B cell (primary cell): ENCODE measurements at regions not wholly inside any gene's neighbourhood (a gene's known extent, or its start where the extent isn't known, plus 50 kb on each side); places are given as distances from the start of the nearest gene placed in this dataset.

Experiments used
- ATAC-seq: fragments of 200-7000 bp; cut with Tn5 transposase; one replicate; pipeline ENCODE4 v1.10.0; 2021; ENCODE audit warnings: low read depth, mild to moderate bottlenecking, moderate number of reproducible peaks, moderate library complexity
- CTCF ChIA-PET: fragments of 350-600 bp; sonication (Branson Sonifier 250); formaldehyde crosslinking; loops from one replicate; lab custom pipeline; 2021; ENCODE audit warnings: antibody characterized with exemption, inconsistent platforms; lab: Charles Lee
- POLR2A ChIA-PET: fragments of 350-600 bp; sonication (Branson Sonifier 250); formaldehyde crosslinking; loops from one replicate; lab custom pipeline; 2021; ENCODE audit warnings: antibody characterized with exemption; lab: Charles Lee
- DNase-seq: peaks from one replicate; pipeline ENCODE4 v3.0.0; 2013
- H2AFZ ChIP-seq: 2 replicates; pipeline ENCODE4 v1.6.1; 2012; ENCODE audit warnings: mild to moderate bottlenecking, low read depth, low read length; ENCODE audit not compliant: insufficient read depth, poor library complexity, severe bottlenecking
- H3K27ac ChIP-seq, 2 donors: 1 replicate in 1 of 2; 2 replicates in 1 of 2; pipeline ENCODE4 v1.5.1; 2012 to 2013; ENCODE audit warnings: low read length in 2 of 2, mild to moderate bottlenecking in 2 of 2, moderate library complexity in 1 of 2
- H3K27me3 ChIP-seq, 4 experiments: fragments of 200-600 bp in 1 of 4; sonication (generic) in 1 of 4; replicated peaks in 1 of 4; 1 replicate in 2 of 4; 2 replicates in 2 of 4; pipeline versions ENCODE4 v1.6.1 to v1.7.0; 2013 to 2016; ENCODE audit warnings: low read length in 3 of 4, mild to moderate bottlenecking in 2 of 4, mixed read lengths in 1 of 4, moderate library complexity in 1 of 4; ENCODE audit not compliant: insufficient read depth in 4 of 4, control insufficient read depth in 3 of 4; ENCODE audit errors: control extremely low read depth in 1 of 4
- H3K36me3 ChIP-seq, 2 experiments: replicated peaks in 1 of 2; 1 replicate in 1 of 2; 2 replicates in 1 of 2; pipeline versions ENCODE4 v1.6.1 to v1.7.1; 2013; ENCODE audit warnings: low read length in 1 of 2; ENCODE audit not compliant: insufficient read depth in 2 of 2, control insufficient read depth in 1 of 2; ENCODE audit errors: control extremely low read depth in 1 of 2, extremely low read depth in 1 of 2
- H3K4me1 ChIP-seq, 2 donors: fragments of 200-600 bp in 1 of 2; sonication (generic) in 1 of 2; 1 replicate in 1 of 2; 2 replicates in 1 of 2; pipeline versions ENCODE4 v1.5.1 to v1.6.1; 2013 to 2017; ENCODE audit warnings: low read length in 2 of 2; ENCODE audit not compliant: control insufficient read depth in 2 of 2, insufficient read depth in 2 of 2
- H3K4me2 ChIP-seq: replicated peaks from 2 replicates; pipeline ENCODE3; 2012; ENCODE audit warnings: mild to moderate bottlenecking, low read depth, low read length; ENCODE audit not compliant: poor library complexity, severe bottlenecking
- H3K4me3 ChIP-seq, 5 experiments: fragments of 200-600 bp in 1 of 5; sonication (generic) in 1 of 5; 1 replicate in 3 of 5; 2 replicates in 2 of 5; pipeline versions ENCODE4 v1.5.1 to v1.7.0; 2011 to 2016; ENCODE audit warnings: low read length in 4 of 5, mild to moderate bottlenecking in 4 of 5, low read depth in 2 of 5, control low read depth in 1 of 5, moderate library complexity in 1 of 5; ENCODE audit not compliant: insufficient read depth in 1 of 5; ENCODE audit errors: control extremely low read depth in 1 of 5, extremely low read depth in 1 of 5
- H3K79me2 ChIP-seq: fragments of 200-600 bp; sonication (generic); one replicate; pipeline ENCODE4 v1.6.0; 2016; ENCODE audit warnings: low read length; ENCODE audit not compliant: control insufficient read depth, insufficient read depth
- H3K9ac ChIP-seq: fragments of 200-600 bp; sonication (generic); 2 replicates; pipeline ENCODE4 v1.6.1; 2017; ENCODE audit warnings: mild to moderate bottlenecking, low read length, moderate library complexity
- H3K9me3 ChIP-seq, 3 donors: one replicate each; pipeline versions ENCODE4 v1.6.1 to v1.7.1; 2013; ENCODE audit warnings: low read length in 2 of 3; ENCODE audit not compliant: control insufficient read depth in 2 of 3, insufficient read depth in 1 of 3; ENCODE audit errors: control extremely low read depth in 1 of 3
- H4K20me1 ChIP-seq: 2 replicates; pipeline ENCODE4 v1.6.0; 2012; ENCODE audit warnings: mild to moderate bottlenecking, low read length; ENCODE audit not compliant: insufficient read depth, control insufficient read depth, poor library complexity, severe bottlenecking
- H3K27ac Mint-ChIP-seq: one replicate; pipeline ENCODE4 v1.8.0; 2021; ENCODE audit warnings: mixed read lengths
- H3K27me3 Mint-ChIP-seq: one replicate; pipeline ENCODE4 v1.8.0; 2021; ENCODE audit warnings: mixed read lengths
- H3K4me1 Mint-ChIP-seq: one replicate; pipeline ENCODE4 v1.8.0; 2021; ENCODE audit warnings: mixed read lengths
- H3K4me3 Mint-ChIP-seq: one replicate; pipeline ENCODE4 v1.8.0; 2021; ENCODE audit warnings: mixed read lengths
- H3K9me3 Mint-ChIP-seq: one replicate; pipeline ENCODE4 v1.8.0; 2022; ENCODE audit warnings: mixed read lengths; ENCODE audit not compliant: insufficient read depth
- CTCF ChIP-seq: fragments of 200-600 bp; IDR thresholded peaks from one replicate; pipeline ENCODE4 v1.8.0; 2022; ENCODE audit warnings: antibody characterized with exemption, mild to moderate bottlenecking
- EZH2 ChIP-seq: IDR thresholded peaks from 2 replicates; pipeline ENCODE4 v1.6.1; 2012; ENCODE audit warnings: borderline replicate concordance, low read depth, mild to moderate bottlenecking, moderate library complexity, low read length; ENCODE audit not compliant: insufficient read depth, poor library complexity, severe bottlenecking
- WGBS: methylation state at CpG from one replicate; pipeline ENCODE4 v1.1.5; 2013; ENCODE audit warnings: missing lambda C conversion rate; ENCODE audit not compliant: insufficient coverage; 5-methylcytosine and 5-hydroxymethylcytosine counted together
- intact Hi-C: fragments of 100-400 bp; cut with micrococcal nuclease; formaldehyde crosslinking; loops from one replicate; pipeline ENCODE4 v1.10.0; 2022

GRCh38 chr16:85357323-85357722 lies 245.1 kb upstream of the CIBAR2 start:
- ChIA-PET POLR2A (no interaction called here), CTCF (no interaction called here)
- no peaks in the 10 kb centered on the region for H3K36me3 ChIP-seq
- H3K27me3 ChIP-seq, result peaks cover 0 to 8% (median 0%) of the 10 kb centered on the region in 4 experiments
- peaks cover 0 to 13% (median 4%) of the 10 kb centered on the region in 3 donors for H3K9me3 ChIP-seq
- Mint-ChIP-seq H3K4me1 (no peaks in the 10 kb centered on the region), H3K27me3 (peaks cover 8% of the 10 kb centered on the region), H3K9me3 (peaks cover 4% of the 10 kb centered on the region), H3K27ac (no peak overlapping the region), H3K4me3 (no peak overlapping the region)
- no peaks in the 10 kb centered on the region for H3K79me2 ChIP-seq
- ATAC-seq, result no peak
- no peak overlapping the region for H3K27ac ChIP-seq
- H3K4me1 ChIP-seq, result no peaks in the 10 kb centered on the region
- intact Hi-C loops, result no loop called here
- no peak overlapping the region for H3K4me3 ChIP-seq
- H4K20me1 ChIP-seq, result no peaks in the 10 kb centered on the region
- WGBS, result 96% methylated on average over 12 of the region's 12 CpGs
- no peak overlapping the region for H3K4me2 ChIP-seq
- no peak for TF ChIP-seq CTCF
- no peak for TF ChIP-seq EZH2
- no peak for DNase-seq
- no peak overlapping the region for H2AFZ ChIP-seq
- H3K9ac ChIP-seq, result no peak overlapping the region

- H3K4me2 ChIP-seq, result no peak overlapping the region
- no peaks in the 10 kb centered on the region for H3K79me2 ChIP-seq
- peaks cover 0 to 8% (median 0%) of the 10 kb centered on the region in 3 donors for H3K9me3 ChIP-seq
- no peak overlapping the region for H3K4me3 Mint-ChIP-seq
- TF ChIP-seq CTCF, result no peak
- TF ChIP-seq EZH2, result no peak
- no peaks in the 10 kb centered on the region for H3K36me3 ChIP-seq
- H3K9me3 Mint-ChIP-seq, result peaks cover 2% of the 10 kb centered on the region
- no peak overlapping the region for H3K9ac ChIP-seq
- H4K20me1 ChIP-seq, result no peaks in the 10 kb centered on the region
- H3K27ac ChIP-seq, result no peak overlapping the region
- H3K27me3 ChIP-seq, result peaks cover 0 to 8% (median 0%) of the 10 kb centered on the region in 4 experiments
- H3K4me1 ChIP-seq, result no peaks in the 10 kb centered on the region
- no peak for ATAC-seq
- no peak overlapping the region for H3K27ac Mint-ChIP-seq
- no peak for DNase-seq
- H3K4me1 Mint-ChIP-seq, result no peaks in the 10 kb centered on the region
- no peak overlapping the region for H3K4me3 ChIP-seq
- intact Hi-C loops, result no loop called here
- no peak overlapping the region for H2AFZ ChIP-seq
- 88% methylated on average over 16 of the region's 17 CpGs for WGBS
- CTCF ChIA-PET, result no interaction called here
- H3K27me3 Mint-ChIP-seq, result peaks cover 8% of the 10 kb centered on the region
- POLR2A ChIA-PET, result no interaction called here
Measured at GRCh38 chr16:85357924-85358505, 245.7 kb upstream of the CIBAR2 start.
